ENCODE measurements at regions not wholly inside any gene's neighbourhood (a gene's known extent, or its start where the extent isn't known, plus 50 kb on each side); places are given as distances from the start of the nearest gene placed in this dataset.
"Not testable (repeated sequence)": the region's sequence is repeated elsewhere in the genome, so short reads cannot be mapped to it uniquely, and the experiment has no call there.

- DNase-seq: no peak
Observed at GRCh38 chr12:46538976-46539375, 166.4 kb upstream of the SLC38A2 start.

- DNase-seq: no peak
Observed at GRCh38 chr12:46537387-46537955, 164.9 kb upstream of the SLC38A2 start.

- not testable (repeated sequence) for DNase-seq
Observed at GRCh38 chr12:46536316-46536715, 163.7 kb upstream of the SLC38A2 start.

- no peak for DNase-seq
Observed at GRCh38 chr12:46535907-46536306, 163.3 kb upstream of the SLC38A2 start.

- no peak for DNase-seq
Observed at GRCh38 chr12:46535376-46535775, 162.8 kb upstream of the SLC38A2 start.

GRCh38 chr12:46534327-46534840, 161.8 kb upstream of the SLC38A2 start:
- no peak for DNase-seq

- no peak for DNase-seq
Observed at GRCh38 chr12:46533723-46534122, 161.2 kb upstream of the SLC38A2 start.

GRCh38 chr12:46531804-46532203, 159.2 kb upstream of the SLC38A2 start:
- DNase-seq: no peak

- no peak for DNase-seq
Observed at GRCh38 chr12:46531059-46531785, 158.6 kb upstream of the SLC38A2 start.

GRCh38 chr12:46530373-46531056, 157.9 kb upstream of the SLC38A2 start:
- no peak for DNase-seq

GRCh38 chr12:46526233-46526632, 153.7 kb upstream of the SLC38A2 start:
- no peak for DNase-seq

- no peak for DNase-seq
Observed at GRCh38 chr12:46524778-46525177, 152.2 kb upstream of the SLC38A2 start.

GRCh38 chr12:46523863-46524770, 151.5 kb upstream of the SLC38A2 start:
- DNase-seq: no peak

- DNase-seq: no peak
Observed at GRCh38 chr12:46523446-46523845, 150.9 kb upstream of the SLC38A2 start.

- no peak for DNase-seq
Observed at GRCh38 chr12:46522071-46522470, 149.5 kb upstream of the SLC38A2 start.

GRCh38 chr12:46521145-46521544, 148.6 kb upstream of the SLC38A2 start:
- DNase-seq: no peak

GRCh38 chr12:46519407-46519806, 146.8 kb upstream of the SLC38A2 start:
- no peak for DNase-seq

- DNase-seq: no peak
Observed at GRCh38 chr12:46518729-46519128, 146.2 kb upstream of the SLC38A2 start.

- DNase-seq: no peak
Observed at GRCh38 chr12:46518169-46518568, 145.6 kb upstream of the SLC38A2 start.

- DNase-seq: no peak
Observed at GRCh38 chr12:46517579-46517962, 145.0 kb upstream of the SLC38A2 start.

GRCh38 chr12:46516933-46517578, 144.5 kb upstream of the SLC38A2 start:
- no peak for DNase-seq

GRCh38 chr12:46516238-46516932, 143.8 kb upstream of the SLC38A2 start:
- DNase-seq: no peak

All from activated CD4-positive, CD25-positive, alpha-beta regulatory T cell (primary cell).